Activated CD4-positive, alpha-beta T cell treated with anti-CD3 and anti-CD28 coated beads, Interleukin-2, amount 50 U/mL, for 48 hours (primary cell): ENCODE measurements at regions not wholly inside any gene's neighbourhood (a gene's known extent, or its start where the extent isn't known, plus 50 kb on each side); places are given as distances from the start of the nearest gene placed in this dataset.

Experiments
- DNase-seq, 2 experiments: peaks; one replicate each; pipeline ENCODE4 v3.0.0-alpha.2; 2020

DNA sequence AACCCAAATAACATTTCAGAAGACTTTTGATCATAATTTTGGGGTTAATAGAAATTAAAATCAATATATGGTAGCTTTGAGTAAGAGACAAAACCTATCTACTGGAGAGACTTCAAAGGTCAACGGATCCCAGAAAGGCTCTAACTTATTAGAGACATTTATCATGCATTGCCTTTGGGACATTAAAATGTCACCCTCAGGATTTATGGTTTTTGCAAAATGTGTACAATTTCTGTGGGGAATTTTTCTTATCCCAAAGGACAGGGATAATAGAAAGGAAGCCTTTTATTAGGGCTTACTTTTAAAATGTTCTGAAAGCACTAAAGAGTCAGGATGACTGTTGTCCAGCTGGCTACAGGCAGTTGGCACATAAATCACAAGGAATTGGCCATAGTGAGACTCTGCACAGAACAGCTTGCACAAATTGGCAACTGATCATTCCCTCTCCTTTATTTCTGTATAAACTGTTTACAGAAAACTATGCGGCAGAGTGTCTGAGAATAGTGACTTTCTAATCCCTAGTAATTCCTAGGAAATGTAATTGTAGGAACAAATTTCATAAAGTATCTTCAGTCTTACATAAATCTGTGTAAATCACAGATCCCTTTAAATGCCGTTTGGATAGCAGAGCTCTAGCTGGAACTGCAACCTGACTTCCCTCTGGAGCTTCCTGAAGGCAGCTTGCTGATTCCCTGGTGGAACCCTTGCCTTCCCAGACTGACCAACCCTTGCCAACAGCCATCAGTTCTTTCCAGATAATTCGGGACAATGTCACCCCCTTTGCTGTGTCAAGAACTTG lies 201.1 kb upstream of the PREP start:
- DNase-seq = no peak

- peak; percentile 56 to 70 for DNase-seq
Observed at GRCh38 chr6:105601541-105602236, 198.8 kb upstream of the PREP start.

DNA sequence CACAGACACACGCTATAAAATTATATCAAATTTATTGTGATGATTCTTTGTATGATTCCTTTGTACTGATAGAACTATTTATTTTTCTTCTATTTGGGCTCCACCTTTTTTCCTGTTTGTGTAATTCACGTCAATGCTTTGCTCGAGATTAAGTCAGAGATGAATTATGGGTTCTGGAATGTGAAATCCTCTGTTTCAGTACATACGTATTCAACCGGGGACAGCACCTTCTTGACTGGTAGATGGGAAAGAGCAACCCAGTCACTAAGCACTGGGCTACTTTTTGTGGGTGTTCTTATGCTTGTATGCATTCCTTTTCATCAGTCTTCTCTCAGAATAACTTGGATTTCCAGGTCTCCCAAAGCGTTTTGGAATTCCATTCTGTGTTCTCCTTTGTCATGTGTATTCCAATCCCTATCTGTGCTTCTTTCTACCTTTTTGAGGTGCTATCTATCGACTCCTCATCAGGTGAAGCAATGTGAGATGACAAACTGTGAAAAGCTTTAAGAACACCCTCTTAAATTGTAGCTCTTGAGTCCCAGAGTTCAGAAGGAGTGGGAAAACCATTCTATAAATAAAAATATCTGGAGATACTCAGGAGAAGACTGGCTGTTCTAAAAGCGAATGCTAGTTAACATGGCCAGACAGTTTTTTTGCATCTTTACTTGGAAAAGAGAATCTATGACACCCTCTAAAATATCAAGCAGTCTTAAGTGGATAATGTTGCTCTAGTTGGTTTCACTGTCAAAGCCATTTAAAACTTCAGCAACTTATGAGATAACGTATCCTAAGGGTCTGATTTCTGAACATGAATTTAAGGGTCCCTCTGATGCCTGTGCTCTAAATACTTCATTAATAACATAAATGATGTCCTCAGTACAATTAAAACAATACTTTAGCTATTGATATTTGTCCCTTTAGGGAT lies 197.7 kb upstream of the PREP start:
- DNase-seq = no peak

- no peak for DNase-seq
Observed at GRCh38 chr6:105598264-105598663, 195.4 kb upstream of the PREP start.

DNA sequence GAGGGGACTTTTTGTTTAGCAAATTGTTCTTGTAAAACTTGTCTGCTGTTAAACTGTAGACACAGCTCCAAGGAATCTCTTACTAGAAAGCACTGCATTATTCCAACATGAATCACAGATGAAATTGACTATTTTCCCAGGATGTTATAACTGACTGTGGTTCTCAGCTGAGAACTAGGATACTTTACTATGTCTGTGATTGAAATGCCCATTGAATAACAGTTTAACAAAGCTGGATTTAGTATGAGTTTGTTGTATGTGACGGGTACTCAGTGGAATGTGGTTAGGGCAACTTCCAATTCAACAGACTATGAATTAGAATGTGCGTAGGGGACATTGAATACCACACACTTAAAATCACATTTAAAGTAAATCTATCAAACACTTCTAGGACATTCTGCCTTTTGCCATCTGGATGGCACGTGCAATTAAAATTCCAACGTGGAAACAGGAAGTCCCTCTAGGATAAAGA lies 193.4 kb upstream of the PREP start:
- no peak for DNase-seq

DNA sequence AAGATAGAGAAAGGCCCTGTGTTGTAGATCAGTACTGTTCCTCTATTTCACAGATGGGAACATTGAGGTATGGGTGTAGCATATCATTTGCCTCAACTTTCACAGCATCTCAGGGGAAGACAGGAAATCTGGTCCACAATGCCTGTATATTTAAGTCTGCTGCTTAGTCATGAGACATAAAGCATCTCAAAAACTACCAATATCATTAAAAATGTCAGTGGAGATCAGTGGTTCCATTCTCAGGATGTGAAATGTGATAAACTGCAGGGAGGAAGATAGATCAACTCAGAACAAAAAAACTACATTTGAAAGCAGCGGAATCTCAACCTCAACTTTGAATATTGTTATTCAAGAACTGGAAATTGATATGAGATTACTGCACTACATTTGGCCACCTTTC lies 192.9 kb upstream of the PREP start:
- DNase-seq = no peak

- no peak for DNase-seq
Observed at GRCh38 chr6:105594821-105595220, 191.9 kb upstream of the PREP start.

DNA sequence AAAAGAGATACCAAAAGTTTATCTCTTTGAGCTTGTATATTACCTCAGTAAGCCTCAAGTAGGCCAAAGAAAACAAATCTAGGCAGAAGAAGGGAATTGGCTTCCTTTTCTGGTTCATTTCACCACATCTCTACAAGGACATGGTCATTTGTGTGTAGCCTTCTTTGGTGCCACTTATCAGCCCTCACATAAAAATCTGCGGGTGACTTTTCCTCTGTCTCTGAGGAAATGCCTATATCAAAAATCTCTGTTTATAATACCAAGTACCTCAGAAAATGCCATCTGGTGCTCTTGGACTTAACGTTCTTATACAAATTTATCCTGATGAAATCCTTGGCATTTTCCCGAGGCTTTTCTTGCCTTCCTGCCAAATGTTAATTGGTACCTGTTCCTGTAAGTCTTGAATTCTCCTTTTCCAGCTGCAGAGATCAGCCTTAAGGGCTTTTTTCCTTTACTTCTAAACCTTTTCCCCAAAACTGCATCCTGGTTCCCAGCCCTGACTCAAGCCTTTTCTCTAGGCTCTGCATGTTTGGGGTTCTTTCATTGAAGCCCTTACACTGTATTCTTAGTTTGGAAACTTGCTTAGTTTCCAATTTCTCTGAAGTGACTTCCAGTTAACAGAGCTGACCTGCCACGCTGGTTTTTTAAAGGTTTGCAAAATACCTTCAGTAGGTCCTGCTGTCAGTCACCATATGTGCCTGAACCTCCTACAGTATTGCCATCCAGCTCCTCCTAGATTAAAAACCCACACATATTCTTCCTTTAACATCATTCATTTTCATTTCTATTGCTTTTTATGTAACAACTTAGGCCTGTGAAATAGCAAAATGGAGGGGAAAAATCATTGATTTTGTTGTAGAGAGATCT lies 191.2 kb upstream of the PREP start:
- DNase-seq = no peak

- DNase-seq = no peak
Observed at GRCh38 chr6:105593056-105593690, 190.3 kb upstream of the PREP start.

DNA sequence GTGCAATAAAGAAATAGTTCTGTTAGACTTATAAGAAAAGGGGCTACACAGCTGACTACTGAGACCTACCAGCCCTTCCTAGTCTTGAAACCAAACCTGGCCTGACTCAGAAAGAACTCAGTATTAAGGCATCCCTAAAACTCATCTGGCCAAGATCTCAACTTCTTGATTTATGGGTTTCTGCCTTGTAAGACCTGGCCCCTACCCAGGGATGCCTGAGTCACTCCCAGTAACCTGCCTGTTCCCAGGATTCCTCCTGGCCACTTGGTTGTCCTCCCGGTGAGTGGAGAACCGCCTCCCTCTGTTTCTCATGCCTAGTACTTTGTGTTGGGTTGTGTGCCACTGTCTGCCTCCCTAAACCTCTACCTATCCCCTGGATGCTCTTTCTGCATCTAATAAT lies 189.4 kb upstream of the PREP start:
- DNase-seq = no peak

DNA sequence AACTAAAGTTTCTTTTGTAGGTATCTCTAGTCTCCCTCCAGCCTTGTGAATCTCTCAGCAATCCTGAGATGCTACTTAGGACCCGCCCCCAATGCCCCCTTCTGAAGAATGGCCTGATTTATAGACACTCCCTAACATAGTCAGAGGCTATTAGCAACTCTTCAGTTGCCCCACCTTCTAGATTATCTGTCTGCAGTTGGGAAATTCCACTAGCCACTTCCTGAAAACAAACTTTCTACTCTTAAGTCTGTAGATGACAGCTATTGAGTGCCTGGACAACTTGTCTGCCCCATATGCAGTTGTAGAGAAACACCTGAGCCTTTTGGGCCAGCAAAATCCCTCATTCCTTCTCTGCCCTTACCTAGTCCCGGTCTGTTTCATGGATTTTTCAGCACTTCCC lies 188.2 kb upstream of the PREP start:
- no peak for DNase-seq

DNA sequence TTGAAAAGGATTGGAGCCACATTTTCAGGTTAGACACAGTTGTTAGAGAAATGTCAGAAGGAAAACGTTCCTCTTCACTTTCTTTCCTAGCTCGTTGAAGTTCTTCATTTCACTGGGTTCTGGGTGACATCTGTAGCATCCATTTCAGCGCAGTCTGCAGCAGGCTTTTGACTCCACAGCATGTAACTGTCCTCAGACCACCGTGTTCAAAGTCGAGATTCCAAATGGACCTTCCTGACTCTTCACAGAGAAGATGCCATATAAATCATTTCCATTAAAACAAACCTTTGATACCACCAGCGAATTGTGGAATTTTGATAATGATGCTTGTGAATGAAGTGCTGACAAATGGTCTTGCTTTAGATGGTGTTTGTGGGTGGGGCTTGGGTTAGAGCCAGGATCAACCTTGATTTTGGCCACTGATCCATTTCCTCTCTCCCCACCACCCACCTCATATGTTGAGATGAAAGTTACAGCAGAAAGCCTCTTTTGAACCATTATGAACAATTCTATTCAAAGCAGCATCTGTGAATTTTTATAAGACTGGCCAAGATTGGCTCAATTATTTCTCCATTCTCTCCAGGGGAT lies 185.3 kb upstream of the PREP start:
- DNase-seq = no peak

DNA sequence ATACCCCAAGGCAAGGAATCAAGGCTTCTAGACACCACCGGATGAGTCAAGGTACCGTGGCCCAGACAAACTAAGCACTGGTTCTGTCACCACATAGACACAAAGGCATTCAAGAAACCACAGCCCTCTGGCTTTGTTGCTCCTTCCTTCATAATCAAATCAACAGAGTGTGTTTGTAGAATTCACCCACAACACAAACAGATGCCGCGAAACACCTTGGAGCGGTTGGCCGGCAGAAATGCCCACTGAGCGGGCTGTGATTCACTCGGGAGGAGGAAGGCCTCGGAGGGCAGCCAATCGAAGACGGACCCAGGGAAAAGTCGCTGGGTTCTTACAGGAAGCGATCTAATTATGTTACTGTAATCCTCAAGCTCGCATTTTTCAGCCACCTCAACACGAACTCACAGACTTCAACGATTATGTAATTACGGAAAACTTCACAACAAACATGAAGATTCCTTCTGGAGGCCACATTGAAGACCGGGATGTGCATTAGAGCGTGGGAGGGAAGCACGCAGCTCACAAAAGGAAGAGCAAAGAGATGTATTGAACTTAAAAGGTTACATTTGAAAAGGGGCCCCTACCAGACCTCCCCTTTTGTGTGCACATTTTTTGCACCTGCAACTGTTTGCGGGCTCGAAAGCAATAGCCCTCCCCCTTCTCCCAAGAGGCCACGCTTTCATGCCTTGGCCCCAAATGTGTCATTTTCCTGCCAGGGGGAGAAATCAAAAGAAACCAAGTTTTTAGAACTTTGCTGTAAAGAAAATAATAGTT lies 184.7 kb upstream of the PREP start:
- DNase-seq = no peak

DNA sequence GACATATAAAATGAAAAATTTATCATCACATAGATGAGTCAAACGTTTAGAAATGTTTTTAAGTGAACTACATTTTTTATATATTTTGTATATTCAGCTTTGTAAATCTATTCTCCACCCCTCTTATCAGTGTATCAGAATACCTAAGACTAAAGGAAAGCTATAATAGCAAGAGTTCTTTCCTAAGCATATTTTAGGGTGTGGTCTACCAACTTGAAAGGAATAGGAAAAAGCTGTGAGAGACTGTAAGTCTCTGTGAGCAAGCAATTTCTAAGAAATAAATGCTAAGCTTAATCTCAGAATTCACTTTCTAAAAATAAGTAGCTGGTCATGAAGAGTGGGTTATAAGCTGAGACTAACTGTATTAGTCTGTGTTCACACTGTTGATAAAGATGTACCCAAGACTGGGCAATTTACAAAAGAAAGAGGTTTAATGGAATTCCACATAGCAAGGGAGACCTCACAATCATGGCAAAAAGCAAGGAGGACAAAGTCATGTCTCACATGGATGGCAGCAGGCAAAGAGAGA lies 175.4 kb upstream of the PREP start:
- DNase-seq = no peak

- no peak for DNase-seq
Observed at GRCh38 chr6:105573556-105573955, 170.7 kb upstream of the PREP start.

DNA sequence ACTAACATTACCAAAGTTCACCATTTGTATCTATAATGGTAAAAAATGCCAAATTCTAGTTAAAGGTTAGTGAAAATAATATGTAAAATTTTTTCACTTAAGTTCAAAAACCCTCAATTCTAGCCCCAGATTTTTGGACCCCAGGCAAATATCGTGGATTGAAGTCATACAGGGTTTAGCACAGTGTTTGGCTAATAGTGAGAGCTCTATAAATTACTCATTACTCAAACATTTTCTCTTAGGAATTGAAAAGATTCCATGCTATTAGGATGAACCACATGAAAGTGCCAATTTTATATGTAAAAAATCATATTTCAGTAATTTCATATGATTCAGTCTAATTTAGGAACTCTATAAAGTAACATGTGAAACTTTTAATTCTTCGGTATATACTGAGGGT lies 170.3 kb upstream of the PREP start:
- no peak for DNase-seq

- no peak for DNase-seq
Observed at GRCh38 chr6:105570416-105570815, 167.5 kb upstream of the PREP start.

- DNase-seq = no peak
Observed at GRCh38 chr6:105569706-105570105, 166.8 kb upstream of the PREP start.

GRCh38 chr6:105568751-105569150 lies 165.9 kb upstream of the PREP start:
- DNase-seq = no peak

DNA sequence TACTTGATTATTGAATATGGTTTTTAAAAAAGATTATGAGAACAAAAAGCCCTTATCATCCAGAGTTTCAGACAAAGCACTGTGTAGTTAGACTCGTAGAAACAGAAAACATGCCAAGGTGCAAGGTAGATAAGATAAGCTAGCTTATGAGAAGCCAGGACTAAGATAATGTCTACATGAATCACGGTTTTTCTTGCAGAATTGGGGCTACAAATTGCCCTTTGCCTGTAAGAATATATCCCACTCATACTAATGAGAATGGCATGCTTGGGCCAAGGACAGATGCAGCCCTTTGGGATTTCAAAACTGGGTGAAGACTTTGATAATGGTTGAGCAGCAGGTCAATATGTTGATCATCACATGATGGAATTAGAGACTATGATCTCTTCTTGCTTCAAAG lies 165.3 kb upstream of the PREP start:
- no peak for DNase-seq
